ENCODE measurements at regions not wholly inside any gene's neighbourhood (a gene's known extent, or its start where the extent isn't known, plus 50 kb on each side); places are given as distances from the start of the nearest gene placed in this dataset.

DNA sequence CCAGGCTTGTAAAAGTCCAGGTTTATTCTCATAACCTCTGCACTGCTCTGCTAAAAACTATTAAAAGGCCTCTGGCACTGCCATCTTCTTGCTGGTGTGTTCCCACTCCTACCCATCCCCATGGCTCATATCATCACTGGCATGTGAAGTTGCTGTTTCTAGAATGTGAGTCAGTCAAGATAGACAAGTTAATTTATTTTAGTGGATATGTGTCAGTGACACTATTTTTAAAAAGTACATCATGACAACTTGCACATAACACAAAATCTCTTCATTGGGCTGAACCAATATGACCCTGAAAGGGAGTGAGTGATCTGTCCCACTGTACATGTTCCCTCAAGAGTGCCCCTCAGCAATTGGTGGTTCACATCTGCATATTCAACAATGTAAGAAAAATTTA is 299.7 kb downstream of the NFIB start:
- ChIA-PET POLR2A (no interaction called here), CTCF (no interaction called here)
- no peaks in the 10 kb centered on the region for H3K36me3 Mint-ChIP-seq (ENCODE audit: low read depth)
- ATAC-seq (ENCODE audit: low read depth) (no peak), DNase-seq (no peak)
- no peak overlapping the region for H3K27ac Mint-ChIP-seq
- intact Hi-C loops (cut with micrococcal nuclease), result no loop called here
- H3K27me3 Mint-ChIP-seq, result no peaks in the 10 kb centered on the region
- H3K4me1 Mint-ChIP-seq, result no peaks in the 10 kb centered on the region
- TF ChIP-seq, protein P1, sequence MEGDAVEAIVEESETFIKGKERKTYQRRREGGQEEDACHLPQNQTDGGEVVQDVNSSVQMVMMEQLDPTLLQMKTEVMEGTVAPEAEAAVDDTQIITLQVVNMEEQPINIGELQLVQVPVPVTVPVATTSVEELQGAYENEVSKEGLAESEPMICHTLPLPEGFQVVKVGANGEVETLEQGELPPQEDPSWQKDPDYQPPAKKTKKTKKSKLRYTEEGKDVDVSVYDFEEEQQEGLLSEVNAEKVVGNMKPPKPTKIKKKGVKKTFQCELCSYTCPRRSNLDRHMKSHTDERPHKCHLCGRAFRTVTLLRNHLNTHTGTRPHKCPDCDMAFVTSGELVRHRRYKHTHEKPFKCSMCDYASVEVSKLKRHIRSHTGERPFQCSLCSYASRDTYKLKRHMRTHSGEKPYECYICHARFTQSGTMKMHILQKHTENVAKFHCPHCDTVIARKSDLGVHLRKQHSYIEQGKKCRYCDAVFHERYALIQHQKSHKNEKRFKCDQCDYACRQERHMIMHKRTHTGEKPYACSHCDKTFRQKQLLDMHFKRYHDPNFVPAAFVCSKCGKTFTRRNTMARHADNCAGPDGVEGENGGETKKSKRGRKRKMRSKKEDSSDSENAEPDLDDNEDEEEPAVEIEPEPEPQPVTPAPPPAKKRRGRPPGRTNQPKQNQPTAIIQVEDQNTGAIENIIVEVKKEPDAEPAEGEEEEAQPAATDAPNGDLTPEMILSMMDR (IDR thresholded peaks at IDR 0.05), result no peak
- H3K9me3 Mint-ChIP-seq, result peaks cover 3% of the 10 kb centered on the region
- no peak overlapping the region for H3K4me3 Mint-ChIP-seq

DNA sequence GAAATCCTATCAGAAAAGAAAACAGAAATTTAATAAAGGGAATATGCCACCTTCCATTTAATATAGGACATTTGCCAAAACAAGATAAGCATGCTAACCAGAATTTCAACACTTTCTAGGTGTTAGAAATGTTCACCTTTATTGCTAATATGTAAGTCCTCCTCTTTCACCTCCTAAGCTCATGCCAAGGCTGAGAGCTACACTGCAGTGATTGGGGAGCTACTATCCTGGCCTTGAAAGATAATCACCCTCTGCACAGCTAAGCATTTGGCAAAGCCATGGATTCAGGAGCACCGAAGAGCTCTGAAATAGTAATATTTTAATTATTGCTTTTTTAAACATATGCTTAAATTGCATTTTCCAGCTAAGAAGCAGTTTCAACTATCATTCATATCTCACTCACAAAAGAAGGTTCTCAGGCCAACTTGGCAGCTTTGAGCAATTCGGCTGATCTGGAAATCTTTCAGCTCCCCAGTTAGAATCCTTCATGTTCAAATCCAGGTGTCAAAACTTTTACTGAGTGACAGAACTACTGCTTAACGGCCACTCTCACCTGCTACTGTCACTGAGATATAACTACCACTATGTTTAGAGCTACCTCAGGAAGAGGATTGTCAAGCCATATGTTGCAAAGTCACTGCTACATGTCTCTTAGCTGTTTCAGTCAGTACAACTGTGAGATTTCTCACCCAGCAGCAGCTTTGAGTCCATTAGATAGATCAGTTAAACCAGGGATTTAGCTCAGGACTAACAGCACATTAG is 302.0 kb downstream of the NFIB start:
- no peak overlapping the region for H3K27ac Mint-ChIP-seq
- no peak for DNase-seq
- POLR2A ChIA-PET, result no interaction called here
- no peaks in the 10 kb centered on the region for H3K36me3 Mint-ChIP-seq (ENCODE audit: low read depth)
- TF ChIP-seq, protein P1 (IDR thresholded peaks at IDR 0.05), result no peak
- CTCF ChIA-PET, result interaction anchor here (0.6 kb wide), 1 partner anchor 808 kb away, joined by 3 read pairs; no protein-coding TSS in a partner anchor
- H3K27me3 Mint-ChIP-seq, result no peaks in the 10 kb centered on the region
- H3K9me3 Mint-ChIP-seq, result peaks cover 3% of the 10 kb centered on the region
- no peaks in the 10 kb centered on the region for H3K4me1 Mint-ChIP-seq
- H3K4me3 Mint-ChIP-seq, result no peak overlapping the region
- no peak for ATAC-seq (ENCODE audit: low read depth)
- intact Hi-C loops (cut with micrococcal nuclease), result no loop called here

DNA sequence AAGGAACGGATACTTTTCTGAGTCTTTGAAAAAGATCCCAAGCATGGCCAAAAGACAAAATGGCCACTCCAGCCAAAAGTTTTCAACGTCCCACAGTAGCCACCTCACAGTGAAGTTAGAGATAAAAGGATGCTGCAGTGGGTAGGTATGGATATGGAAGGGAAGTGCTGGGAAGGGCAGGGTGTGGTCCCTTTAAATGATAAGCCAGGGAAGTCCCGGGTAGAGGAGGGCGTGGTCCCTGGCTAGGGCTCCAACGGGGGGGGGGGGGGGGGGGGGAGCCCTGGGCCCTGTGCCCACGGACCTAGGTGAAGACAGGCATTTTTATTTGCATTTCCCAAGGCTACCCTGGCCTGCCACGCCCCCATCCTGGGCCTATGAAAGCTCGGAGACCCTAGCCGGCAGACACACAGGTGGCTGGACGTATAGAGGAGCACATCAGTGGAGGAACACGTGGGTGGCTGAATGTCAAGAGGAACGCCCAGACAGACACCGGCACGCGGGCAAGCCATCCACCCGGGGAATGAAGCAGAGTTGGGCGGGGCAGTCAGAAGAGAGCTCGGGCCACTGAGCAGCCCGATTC is 306.7 kb downstream of the NFIB start:
- ATAC-seq (ENCODE audit: low read depth) (no peak), DNase-seq (no peak)
- no peaks in the 10 kb centered on the region for H3K27me3 Mint-ChIP-seq
- no peak overlapping the region for H3K27ac Mint-ChIP-seq
- H3K36me3 Mint-ChIP-seq (ENCODE audit: low read depth), result no peaks in the 10 kb centered on the region
- no peaks in the 10 kb centered on the region for H3K9me3 Mint-ChIP-seq
- TF ChIP-seq, protein P1 (IDR thresholded peaks at IDR 0.05), result no peak
- CTCF ChIA-PET, result no interaction called here
- POLR2A ChIA-PET, result no interaction called here
- no peaks in the 10 kb centered on the region for H3K4me1 Mint-ChIP-seq
- intact Hi-C loops (cut with micrococcal nuclease), result no loop called here
- no peak overlapping the region for H3K4me3 Mint-ChIP-seq

- H3K27ac Mint-ChIP-seq, result no peak overlapping the region
- no peak for DNase-seq
- H3K4me1 Mint-ChIP-seq, result no peaks in the 10 kb centered on the region
- CTCF ChIA-PET, result no interaction called here
- POLR2A ChIA-PET, result no interaction called here
- no peaks in the 10 kb centered on the region for H3K9me3 Mint-ChIP-seq
- TF ChIP-seq, protein P1 (IDR thresholded peaks at IDR 0.05), result no peak
- H3K4me3 Mint-ChIP-seq, result no peak overlapping the region
- intact Hi-C loops (cut with micrococcal nuclease), result no loop called here
- no peaks in the 10 kb centered on the region for H3K27me3 Mint-ChIP-seq
- no peak for ATAC-seq (ENCODE audit: low read depth)
- no peaks in the 10 kb centered on the region for H3K36me3 Mint-ChIP-seq (ENCODE audit: low read depth)
Observed at GRCh38 chr9:14006386-14007187, 307.4 kb downstream of the NFIB start.

- no peak overlapping the region for H3K4me3 Mint-ChIP-seq
- DNase-seq, result no peak
- ChIA-PET CTCF (no interaction called here), POLR2A (no interaction called here)
- no peaks in the 10 kb centered on the region for H3K4me1 Mint-ChIP-seq
- TF ChIP-seq, protein P1 (IDR thresholded peaks at IDR 0.05), result no peak
- ATAC-seq (ENCODE audit: low read depth), result no peak
- intact Hi-C loops (cut with micrococcal nuclease), result no loop called here
- no peak overlapping the region for H3K27ac Mint-ChIP-seq
- H3K9me3 Mint-ChIP-seq, result no peaks in the 10 kb centered on the region
- H3K27me3 Mint-ChIP-seq, result no peaks in the 10 kb centered on the region
- no peaks in the 10 kb centered on the region for H3K36me3 Mint-ChIP-seq (ENCODE audit: low read depth)
Observed at GRCh38 chr9:14004110-14004509, 309.8 kb downstream of the NFIB start.
